Natural killer cell (primary cell): ENCODE measurements at regions not wholly inside any gene's neighbourhood (a gene's known extent, or its start where the extent isn't known, plus 50 kb on each side); places are given as distances from the start of the nearest gene placed in this dataset.

Source experiments
- ATAC-seq, 3 donors: fragments of 150-1000 bp in 2 of 3; fragments of 200-7000 bp in 1 of 3; cut with Tn5 transposase; 1 replicate in 1 of 3; 2 replicates in 2 of 3; pipeline ENCODE4 v1.10.0; 2021; ENCODE audit warnings: mild to moderate bottlenecking in 2 of 3, moderate library complexity in 2 of 3
- DNase-seq, 2 donors: peaks; one replicate each; pipeline versions ENCODE4 v3.0.0 to v3.0.0-alpha.2; 2013 to 2021; ENCODE audit warnings: mixed read lengths in 1 of 2
- H3K27ac ChIP-seq: one replicate; pipeline ENCODE4 v1.5.1; 2013; ENCODE audit warnings: mild to moderate bottlenecking, low read length
- H3K27me3 ChIP-seq: one replicate; pipeline ENCODE4 v1.6.1; 2013; ENCODE audit warnings: low read length; ENCODE audit not compliant: control insufficient read depth, insufficient read depth
- H3K36me3 ChIP-seq: one replicate; pipeline ENCODE4 v1.6.1; 2013; ENCODE audit warnings: low read length; ENCODE audit not compliant: control insufficient read depth, insufficient read depth
- H3K4me1 ChIP-seq: one replicate; pipeline ENCODE4 v1.6.1; 2013; ENCODE audit warnings: low read length; ENCODE audit not compliant: control insufficient read depth, insufficient read depth
- H3K4me3 ChIP-seq: one replicate; pipeline ENCODE4 v1.5.1; 2013; ENCODE audit warnings: low read length
- H3K9me3 ChIP-seq: one replicate; pipeline ENCODE4 v1.6.1; 2013; ENCODE audit warnings: low read length; ENCODE audit not compliant: control insufficient read depth, insufficient read depth
- H3K27ac Mint-ChIP-seq, 2 donors: one replicate each; pipeline ENCODE4 v1.8.0; 2022; ENCODE audit warnings: mild to moderate bottlenecking in 2 of 2, mixed read lengths in 2 of 2, moderate library complexity in 1 of 2
- H3K27me3 Mint-ChIP-seq, 2 donors: one replicate each; pipeline ENCODE4 v1.8.0; 2022; ENCODE audit warnings: low read depth in 2 of 2, mixed read lengths in 2 of 2
- H3K36me3 Mint-ChIP-seq: one replicate; pipeline ENCODE4 v1.8.0; 2022; ENCODE audit warnings: mixed read lengths
- H3K4me1 Mint-ChIP-seq, 2 donors: one replicate each; pipeline ENCODE4 v1.8.0; 2022; ENCODE audit warnings: mixed read lengths in 2 of 2
- H3K4me3 Mint-ChIP-seq: one replicate; pipeline ENCODE4 v1.8.0; 2022; ENCODE audit warnings: mild to moderate bottlenecking, moderate library complexity, mixed read lengths
- H3K9me3 Mint-ChIP-seq, 2 donors: one replicate each; pipeline ENCODE4 v1.8.0; 2022; ENCODE audit warnings: mixed read lengths in 2 of 2
- WGBS: methylation state at CpG from one replicate; pipeline ENCODE4 v1.1.7; 2013; ENCODE audit warnings: missing lambda C conversion rate; ENCODE audit not compliant: insufficient coverage; 5-methylcytosine and 5-hydroxymethylcytosine counted together
- intact Hi-C: fragments of 100-400 bp; cut with micrococcal nuclease; formaldehyde crosslinking; loops from one replicate; pipeline ENCODE4 v1.14.2; 2022
- TF ChIP-seq, protein P1 (sequence below): fragments of 200-600 bp; IDR thresholded peaks from one replicate; pipeline ENCODE4 v1.8.0; 2022; ENCODE audit warnings: antibody characterized with exemption

DNA sequence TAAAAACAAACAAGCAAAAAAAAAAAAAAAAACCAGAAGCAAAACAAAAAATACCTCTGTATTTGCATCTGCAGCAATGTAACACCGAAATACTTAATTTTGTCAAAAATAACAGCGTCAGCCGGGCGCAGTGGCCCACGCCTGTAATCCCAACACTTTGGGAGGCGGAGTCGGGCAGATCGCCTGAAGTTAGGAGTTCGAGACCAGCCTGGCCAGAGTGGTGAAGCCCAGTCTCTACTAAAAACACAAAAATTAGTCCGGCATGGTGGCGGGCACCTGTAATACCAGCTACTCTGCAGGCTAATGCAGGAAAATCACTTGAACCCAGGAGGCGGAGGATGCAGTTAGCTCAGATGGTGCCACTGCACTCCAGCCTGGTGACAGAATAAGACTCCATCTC is 683.5 kb upstream of the CA10 start:
- ATAC-seq: no peak
- Mint-ChIP-seq H3K36me3 (peaks cover 6% of the 10 kb centered on the region), H3K4me1 (no peaks in the 10 kb centered on the region), H3K4me3 (no peak overlapping the region), H3K9me3 (peaks cover 12 to 14% of the 10 kb centered on the region in 2 donors), H3K27ac (no peak overlapping the region), H3K27me3 (no peaks in the 10 kb centered on the region)
- intact Hi-C loops: no loop called here
- DNase-seq: no peak
- Histone ChIP-seq H3K9me3 (no peaks in the 10 kb centered on the region), H3K27me3 (no peaks in the 10 kb centered on the region), H3K36me3 (no peaks in the 10 kb centered on the region), H3K27ac (no peak overlapping the region), H3K4me1 (no peaks in the 10 kb centered on the region), H3K4me3 (no peak overlapping the region)
- TF ChIP-seq, protein P1, sequence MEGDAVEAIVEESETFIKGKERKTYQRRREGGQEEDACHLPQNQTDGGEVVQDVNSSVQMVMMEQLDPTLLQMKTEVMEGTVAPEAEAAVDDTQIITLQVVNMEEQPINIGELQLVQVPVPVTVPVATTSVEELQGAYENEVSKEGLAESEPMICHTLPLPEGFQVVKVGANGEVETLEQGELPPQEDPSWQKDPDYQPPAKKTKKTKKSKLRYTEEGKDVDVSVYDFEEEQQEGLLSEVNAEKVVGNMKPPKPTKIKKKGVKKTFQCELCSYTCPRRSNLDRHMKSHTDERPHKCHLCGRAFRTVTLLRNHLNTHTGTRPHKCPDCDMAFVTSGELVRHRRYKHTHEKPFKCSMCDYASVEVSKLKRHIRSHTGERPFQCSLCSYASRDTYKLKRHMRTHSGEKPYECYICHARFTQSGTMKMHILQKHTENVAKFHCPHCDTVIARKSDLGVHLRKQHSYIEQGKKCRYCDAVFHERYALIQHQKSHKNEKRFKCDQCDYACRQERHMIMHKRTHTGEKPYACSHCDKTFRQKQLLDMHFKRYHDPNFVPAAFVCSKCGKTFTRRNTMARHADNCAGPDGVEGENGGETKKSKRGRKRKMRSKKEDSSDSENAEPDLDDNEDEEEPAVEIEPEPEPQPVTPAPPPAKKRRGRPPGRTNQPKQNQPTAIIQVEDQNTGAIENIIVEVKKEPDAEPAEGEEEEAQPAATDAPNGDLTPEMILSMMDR: no peak
- WGBS: 93% methylated on average over 12 of the region's 12 CpGs

- 88% methylated on average over 3 of the region's 3 CpGs for whole genome bisulfite sequencing
- H3K9me3 Mint-ChIP-seq: peaks cover 19 to 26% of the 10 kb centered on the region in 2 donors
- H3K27me3 Mint-ChIP-seq: no peaks in the 10 kb centered on the region
- ATAC-seq (no peak), DNase-seq (no peak)
- no peak overlapping the region for H3K27ac Mint-ChIP-seq
- peaks cover 11% of the 10 kb centered on the region for H3K36me3 Mint-ChIP-seq
- Histone ChIP-seq H3K9me3 (no peaks in the 10 kb centered on the region), H3K4me1 (no peaks in the 10 kb centered on the region), H3K27ac (no peak overlapping the region), H3K4me3 (no peak overlapping the region), H3K27me3 (no peaks in the 10 kb centered on the region), H3K36me3 (no peaks in the 10 kb centered on the region)
- TF ChIP-seq, protein P1: no peak
- no peak overlapping the region for H3K4me3 Mint-ChIP-seq
- intact Hi-C loops: no loop called here
- no peaks in the 10 kb centered on the region for H3K4me1 Mint-ChIP-seq
Observed at GRCh38 chr17:52837492-52837891, 679.0 kb upstream of the CA10 start.

DNA sequence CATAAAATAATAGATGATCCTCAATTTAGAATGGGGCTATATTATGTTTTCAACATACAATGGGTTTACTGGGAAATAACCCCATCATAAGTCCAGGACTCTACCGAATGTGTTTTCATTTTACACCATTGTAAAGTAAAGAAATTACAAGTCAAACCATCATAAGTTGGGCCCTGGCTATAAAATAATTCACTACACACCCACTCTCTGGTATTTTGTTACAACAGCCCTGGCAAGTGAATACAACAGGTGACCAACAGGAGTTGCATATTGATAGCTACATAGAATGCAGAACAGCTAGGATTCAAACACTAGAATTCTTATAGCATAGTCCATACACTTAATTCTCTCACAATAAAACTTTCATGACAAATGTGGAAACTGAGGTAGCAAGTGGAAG is 673.0 kb upstream of the CA10 start:
- Mint-ChIP-seq H3K27ac (no peak overlapping the region), H3K27me3 (no peaks in the 10 kb centered on the region), H3K9me3 (peaks cover 10 to 15% of the 10 kb centered on the region in 2 donors), H3K4me1 (no peaks in the 10 kb centered on the region), H3K4me3 (no peak overlapping the region), H3K36me3 (peaks cover 5% of the 10 kb centered on the region)
- Histone ChIP-seq H3K4me1 (no peaks in the 10 kb centered on the region), H3K27ac (no peak overlapping the region), H3K9me3 (no peaks in the 10 kb centered on the region), H3K36me3 (no peaks in the 10 kb centered on the region), H3K4me3 (no peak overlapping the region), H3K27me3 (no peaks in the 10 kb centered on the region)
- no peak for ATAC-seq
- WGBS: 82% methylated on average over 1 of the region's 1 CpG
- TF ChIP-seq, protein P1: no peak
- no peak for DNase-seq
- intact Hi-C loops: no loop called here

GRCh38 chr17:52828621-52829020 is 670.1 kb upstream of the CA10 start:
- Histone ChIP-seq H3K27ac (no peak overlapping the region), H3K27me3 (no peaks in the 10 kb centered on the region), H3K4me1 (no peaks in the 10 kb centered on the region), H3K36me3 (no peaks in the 10 kb centered on the region), H3K9me3 (no peaks in the 10 kb centered on the region), H3K4me3 (no peak overlapping the region)
- 86% methylated on average over 11 of the region's 11 CpGs for WGBS
- Mint-ChIP-seq H3K36me3 (peaks cover 5% of the 10 kb centered on the region), H3K9me3 (peaks cover 4 to 8% of the 10 kb centered on the region in 2 donors), H3K4me1 (no peaks in the 10 kb centered on the region), H3K4me3 (no peak overlapping the region), H3K27me3 (no peaks in the 10 kb centered on the region), H3K27ac (no peak overlapping the region)
- DNase-seq: no peak
- no peak for ATAC-seq
- intact Hi-C loops: no loop called here
- TF ChIP-seq, protein P1: no peak
